H1 (cell line): ENCODE measurements at regions not wholly inside any gene's neighbourhood (a gene's known extent, or its start where the extent isn't known, plus 50 kb on each side); places are given as distances from the start of the nearest gene placed in this dataset.

Source experiments
- CTCF ChIA-PET: fragments of 300-600 bp; sonication (Branson Sonifier 250); formaldehyde crosslinking; loops from one replicate; lab custom pipeline; 2021; ENCODE audit not compliant: partially characterized antibody; lab: Charles Lee
- POLR2A ChIA-PET: fragments of 300-600 bp; sonication (Branson Sonifier 250); formaldehyde crosslinking; loops from one replicate; lab custom pipeline; 2021; ENCODE audit warnings: inconsistent platforms; ENCODE audit not compliant: partially characterized antibody; lab: Charles Lee
- DNase-seq, 2 experiments: peaks; one replicate each; pipeline versions ENCODE4 v3.0.0 to v3.0.0-alpha.2; 2010 to 2022; ENCODE audit warnings: low spot score in 2 of 2, low read depth in 1 of 2, mixed read lengths in 1 of 2
- FAIRE-seq: peaks from 2 replicates; lab custom pipeline; 2011; peaks lifted over from hg19 to GRCh38; lab: Jason Lieb, UNC
- H2AFZ ChIP-seq: 2 replicates; pipeline ENCODE4 v1.8.1; 2012; ENCODE audit warnings: low read length, inconsistent platforms
- H2AK5ac ChIP-seq: 2 replicates; pipeline ENCODE4 v1.6.1; 2013; ENCODE audit warnings: low read depth, low read length
- H2BK120ac ChIP-seq: replicated peaks from 2 replicates; pipeline ENCODE3; 2013; ENCODE audit warnings: low read depth, low read length, inconsistent platforms
- H2BK12ac ChIP-seq: 2 replicates; pipeline ENCODE4 v1.6.1; 2013; ENCODE audit warnings: low read depth, low read length
- H2BK15ac ChIP-seq: 2 replicates; pipeline ENCODE4 v1.6.1; 2013; ENCODE audit warnings: low read length
- H2BK20ac ChIP-seq: 2 replicates; pipeline ENCODE4 v1.6.1; 2013; ENCODE audit warnings: low read length
- H2BK5ac ChIP-seq: 2 replicates; pipeline ENCODE4 v1.6.1; 2013; ENCODE audit warnings: low read depth, low read length
- H3K14ac ChIP-seq: 2 replicates; pipeline ENCODE4 v1.6.1; 2013; ENCODE audit warnings: inconsistent platforms; ENCODE audit not compliant: insufficient read length
- H3K18ac ChIP-seq: 2 replicates; pipeline ENCODE4 v1.6.1; 2013; ENCODE audit warnings: low read length; ENCODE audit errors: extremely low read depth
- H3K23ac ChIP-seq: 2 replicates; pipeline ENCODE4 v1.6.1; 2013; ENCODE audit warnings: inconsistent platforms; ENCODE audit not compliant: insufficient read length
- H3K23me2 ChIP-seq: 2 replicates; pipeline ENCODE4 v1.6.1; 2013; ENCODE audit warnings: low read depth, low read length
- H3K27ac ChIP-seq: 2 replicates; pipeline ENCODE4 v1.6.1; 2011; ENCODE audit warnings: low read depth, low read length, inconsistent platforms
- H3K27me3 ChIP-seq, 4 experiments: replicated peaks in 1 of 4; 1 replicate in 1 of 4; 2 replicates in 3 of 4; pipeline versions ENCODE4 v1.6.1 to v1.8.1; 2011 to 2013; ENCODE audit warnings: low read length in 3 of 4, mild to moderate bottlenecking in 3 of 4, inconsistent platforms in 2 of 4, mixed read lengths in 2 of 4, moderate library complexity in 1 of 4; ENCODE audit not compliant: control insufficient read depth in 3 of 4, insufficient read depth in 3 of 4; ENCODE audit errors: extremely low read depth in 1 of 4
- H3K36me3 ChIP-seq, 4 experiments: 2 replicates each; pipeline versions ENCODE4 v1.6.1 to v1.8.1; 2011 to 2013; ENCODE audit warnings: mild to moderate bottlenecking in 4 of 4, low read length in 3 of 4, moderate library complexity in 2 of 4, control low read depth in 1 of 4, inconsistent platforms in 1 of 4; ENCODE audit not compliant: insufficient read depth in 4 of 4, control insufficient read depth in 2 of 4
- H3K4ac ChIP-seq: replicated peaks from 2 replicates; pipeline ENCODE3; 2013; ENCODE audit warnings: low read length, low read depth, mixed read lengths, inconsistent platforms; ENCODE audit not compliant: insufficient read length
- H3K4me1 ChIP-seq, 4 experiments: replicated peaks in 1 of 4; 1 replicate in 1 of 4; 2 replicates in 3 of 4; pipeline versions ENCODE4 v1.6.1 to v1.8.1; 2011 to 2013; ENCODE audit warnings: low read length in 3 of 4, inconsistent platforms in 2 of 4, mixed read lengths in 1 of 4; ENCODE audit not compliant: insufficient read depth in 4 of 4, control insufficient read depth in 3 of 4
- H3K4me2 ChIP-seq, 2 experiments: 2 replicates each; pipeline versions ENCODE4 v1.6.1 to v1.8.1; 2011 to 2013; ENCODE audit warnings: low read depth in 2 of 2, low read length in 2 of 2, control low read depth in 1 of 2, inconsistent platforms in 1 of 2, mild to moderate bottlenecking in 1 of 2; ENCODE audit not compliant: insufficient read depth in 1 of 2
- H3K4me3 ChIP-seq, 4 experiments: fragments of 200-600, 300-600 bp in 1 of 4; sonication (generic), shearing (Covaris generic), sonication (Bioruptor Twin) in 1 of 4; 2 replicates each; pipeline versions ENCODE4 v1.5.1 to v1.8.1; 2011 to 2016; ENCODE audit warnings: low read length in 4 of 4, low read depth in 3 of 4, control low read depth in 2 of 4, inconsistent platforms in 2 of 4, mild to moderate bottlenecking in 2 of 4, mixed read lengths in 1 of 4, moderate library complexity in 1 of 4; ENCODE audit not compliant: insufficient read depth in 2 of 4; ENCODE audit errors: extremely low read depth in 1 of 4
- H3K56ac ChIP-seq: replicated peaks from 2 replicates; pipeline ENCODE3; 2013; ENCODE audit warnings: low read depth, mild to moderate bottlenecking, mixed read lengths, low read length, inconsistent platforms; ENCODE audit not compliant: insufficient read length
- H3K79me1 ChIP-seq: 2 replicates; pipeline ENCODE4 v1.6.1; 2013; ENCODE audit warnings: low read depth, low read length, control low read depth
- H3K79me2 ChIP-seq, 2 experiments: 2 replicates each; pipeline versions ENCODE4 v1.6.1 to v1.8.1; 2012 to 2013; ENCODE audit warnings: low read length in 2 of 2, mild to moderate bottlenecking in 2 of 2, inconsistent platforms in 1 of 2; ENCODE audit not compliant: insufficient read depth in 2 of 2, control insufficient read depth in 1 of 2
- H3K9ac ChIP-seq, 4 experiments: replicated peaks in 1 of 4; 1 replicate in 1 of 4; 2 replicates in 3 of 4; pipeline versions ENCODE4 v1.6.1 to v1.8.1; 2011 to 2013; ENCODE audit warnings: low read depth in 3 of 4, low read length in 3 of 4, control low read depth in 2 of 4, mild to moderate bottlenecking in 2 of 4, moderate library complexity in 2 of 4, inconsistent platforms in 1 of 4; ENCODE audit errors: extremely low read depth in 1 of 4
- H3K9me3 ChIP-seq, 2 experiments: 2 replicates each; pipeline versions ENCODE4 v1.6.1 to v1.8.1; 2012 to 2013; ENCODE audit warnings: mild to moderate bottlenecking in 2 of 2, moderate library complexity in 2 of 2, control low read depth in 1 of 2, inconsistent platforms in 1 of 2, low read depth in 1 of 2, low read length in 1 of 2, mixed read lengths in 1 of 2; ENCODE audit not compliant: insufficient read depth in 2 of 2
- H4K20me1 ChIP-seq, 2 experiments: replicated peaks in 1 of 2; 2 replicates each; pipeline versions ENCODE3 to v1.8.1; 2011 to 2013; ENCODE audit warnings: inconsistent platforms in 2 of 2, low read length in 2 of 2, mild to moderate bottlenecking in 1 of 2; ENCODE audit not compliant: insufficient read depth in 2 of 2, control insufficient read depth in 1 of 2
- H4K5ac ChIP-seq: 2 replicates; pipeline ENCODE4 v1.6.1; 2013; ENCODE audit warnings: low read length, low read depth, mixed read lengths, inconsistent platforms; ENCODE audit not compliant: insufficient read length
- H4K8ac ChIP-seq: 2 replicates; pipeline ENCODE4 v1.8.0; 2013; ENCODE audit warnings: mild to moderate bottlenecking, moderate library complexity, low read length, inconsistent platforms; ENCODE audit not compliant: insufficient read depth; ENCODE audit errors: extremely low read depth
- H4K91ac ChIP-seq: replicated peaks from 2 replicates; pipeline ENCODE3; 2013; ENCODE audit warnings: low read length, mixed read lengths, inconsistent platforms; ENCODE audit not compliant: insufficient read length
- BRCA1 ChIP-seq: IDR thresholded peaks from 2 replicates; pipeline ENCODE4 v1.6.1; 2012; ENCODE audit warnings: low read depth, low read length, improper control_type of control experiment
- FOSL1 ChIP-seq: IDR thresholded peaks from 2 replicates; pipeline ENCODE4 v1.6.1; 2011; ENCODE audit warnings: mild to moderate bottlenecking, low read depth, low read length, moderate library complexity; ENCODE audit not compliant: insufficient read depth
- HDAC6 ChIP-seq: IDR thresholded peaks from one replicate; pipeline ENCODE4 v1.7.1; 2012; ENCODE audit warnings: low read depth, mild to moderate bottlenecking, inconsistent platforms, low read length, moderate library complexity
- KDM5A ChIP-seq: fragments of 200-600 bp; IDR thresholded peaks from 2 replicates; pipeline ENCODE4 v1.7.1; 2012; ENCODE audit warnings: mild to moderate bottlenecking, low read length, inconsistent platforms, mixed read lengths
- PHF8 ChIP-seq: fragments of 200-600 bp; sonication (generic); conservative IDR thresholded peaks from 2 replicates; pipeline ENCODE4 v1.7.1; 2012; ENCODE audit warnings: low read depth, mild to moderate bottlenecking, inconsistent platforms, low read length, moderate library complexity
- RFX5 ChIP-seq: IDR thresholded peaks from 2 replicates; pipeline ENCODE4 v1.6.1; 2011; ENCODE audit warnings: low read depth, low read length, improper control_type of control experiment, borderline replicate concordance
- SRF ChIP-seq: IDR thresholded peaks from 2 replicates; pipeline ENCODE4 v1.6.1; 2011; ENCODE audit warnings: mild to moderate bottlenecking, low read depth, low read length, moderate library complexity
- YY1 ChIP-seq: IDR thresholded peaks from 2 replicates; pipeline ENCODE4 v1.6.1; 2011; ENCODE audit warnings: low read depth, mild to moderate bottlenecking, low read length
- WGBS, 2 experiments: shearing (Covaris generic) in 1 of 2; methylation state at CpG; one replicate each; pipeline versions ENCODE4 v1.1.6 to v1.1.7; 2013 to 2015; ENCODE audit warnings: low lambda C conversion rate in 2 of 2, mixed read lengths in 2 of 2, inconsistent platforms in 1 of 2, low coverage in 1 of 2, missing lambda C conversion rate in 1 of 2; ENCODE audit not compliant: insufficient replicate concordance in 2 of 2, insufficient coverage in 1 of 2, insufficient read length in 1 of 2; ENCODE audit errors: extremely low coverage in 1 of 2, missing lambda C conversion rate in 1 of 2; 5-methylcytosine and 5-hydroxymethylcytosine counted together
- TF ChIP-seq, protein P1 (sequence below): IDR thresholded peaks from 2 replicates; pipeline ENCODE4 v1.6.1; 2011; ENCODE audit warnings: low read length, improper control_type of control experiment

DNA sequence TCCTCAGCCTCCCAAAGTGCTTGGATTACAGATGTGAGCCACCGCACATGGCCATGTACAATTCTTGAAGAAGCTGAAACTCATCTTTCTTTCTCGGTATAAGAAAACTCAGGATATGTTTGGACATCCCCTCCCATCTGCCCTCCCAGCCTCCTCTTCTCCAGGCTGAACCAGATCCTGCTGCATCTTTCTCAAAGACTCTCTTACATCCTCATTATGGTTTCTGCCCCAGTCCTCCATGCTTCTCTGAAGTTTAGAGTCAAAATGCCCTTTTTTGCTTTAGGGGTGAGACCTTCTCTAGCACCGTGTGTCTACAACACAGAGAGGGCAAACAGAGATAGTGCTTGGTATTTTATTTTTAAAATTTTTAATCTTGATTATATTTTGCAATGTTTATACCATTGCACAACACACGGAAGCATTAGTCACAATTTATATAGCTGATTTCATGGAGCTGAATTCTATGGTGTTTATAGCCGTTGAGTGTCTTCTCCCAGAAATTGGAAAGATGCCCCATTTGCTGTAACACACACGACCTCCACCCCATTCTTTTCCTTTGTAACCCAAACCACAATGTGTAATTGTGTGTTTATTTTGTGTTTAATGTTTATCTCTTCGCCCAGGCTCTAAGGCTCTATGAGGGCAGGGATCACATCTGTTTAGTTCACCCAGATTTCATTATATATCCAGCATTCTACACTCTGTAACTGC is 206.0 kb upstream of the TNP1 start:
- ChIA-PET POLR2A (interaction anchor here (0.7 to 1.5 kb wide), 2 partner anchors 134 to 443 kb away, joined by 3 read pairs; no protein-coding TSS in a partner anchor), CTCF (interaction anchor here (0.6 to 6.3 kb wide), 11 partner anchors 9 to 647 kb away, joined by 3 to 32 read pairs (median 4); no protein-coding TSS in a partner anchor)
- Histone ChIP-seq H3K14ac (no peak overlapping the region), H4K20me1 (peaks cover 0 to 10% of the 10 kb centered on the region in 2 experiments), H2AFZ (no peak overlapping the region), H3K56ac (no peak overlapping the region), H3K27ac (no peak overlapping the region), H2BK20ac (no peak overlapping the region), H3K36me3 (no peaks in the 10 kb centered on the region; a peak in 2 of 8 replicates), H3K27me3 (no peaks in the 10 kb centered on the region), H3K4me3 (no peak overlapping the region), H3K4me1 (peaks cover 2 to 10% (median 3%) of the 10 kb centered on the region in 4 experiments; a peak in 4 of 7 replicates), H4K8ac (no peak overlapping the region), H2BK120ac (no peak overlapping the region), H3K9ac (no peak overlapping the region), H4K91ac (no peak overlapping the region), H3K79me2 (no peaks in the 10 kb centered on the region), H3K18ac (no peak overlapping the region), H2AK5ac (0 out of 2 replicates have a peak overlapping the region, but pooled peaks have one; percentile 39), H3K9me3 (0 out of 4 replicates have a peak, but pooled peaks cover 0 to 8% of the 10 kb centered on the region in 2 experiments), H3K79me1 (peaks cover 4% of the 10 kb centered on the region; the same call in 1 of the 2 replicates), H3K4me2 (no peak overlapping the region), H4K5ac (no peak overlapping the region), H2BK5ac (no peak overlapping the region), H3K23ac (no peak overlapping the region), H3K23me2 (peaks cover 14% of the 10 kb centered on the region), H2BK12ac (0 out of 2 replicates have a peak overlapping the region, but pooled peaks have one; percentile 50), H3K4ac (no peak overlapping the region), H2BK15ac (no peak overlapping the region)
- no peak for TF ChIP-seq RFX5
- no peak for TF ChIP-seq KDM5A
- no peak for TF ChIP-seq YY1
- TF ChIP-seq SRF = no peak
- TF ChIP-seq PHF8 = no peak
- TF ChIP-seq HDAC6 = no peak
- no peak for TF ChIP-seq BRCA1
- TF ChIP-seq, protein P1, sequence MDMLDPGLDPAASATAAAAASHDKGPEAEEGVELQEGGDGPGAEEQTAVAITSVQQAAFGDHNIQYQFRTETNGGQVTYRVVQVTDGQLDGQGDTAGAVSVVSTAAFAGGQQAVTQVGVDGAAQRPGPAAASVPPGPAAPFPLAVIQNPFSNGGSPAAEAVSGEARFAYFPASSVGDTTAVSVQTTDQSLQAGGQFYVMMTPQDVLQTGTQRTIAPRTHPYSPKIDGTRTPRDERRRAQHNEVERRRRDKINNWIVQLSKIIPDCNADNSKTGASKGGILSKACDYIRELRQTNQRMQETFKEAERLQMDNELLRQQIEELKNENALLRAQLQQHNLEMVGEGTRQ = no peak
- no peak for TF ChIP-seq FOSL1
- FAIRE-seq (no peak), DNase-seq (no peak)
- WGBS, 2 experiments = 86% methylated on average over 7 of the region's 7 CpGs; no CpG with 5 or more reads in 1 of the 2 experiments
